ENCODE measurements at regions not wholly inside any gene's neighbourhood (a gene's known extent, or its start where the extent isn't known, plus 50 kb on each side); places are given as distances from the start of the nearest gene placed in this dataset.
"Not testable (repeated sequence)": the region's sequence is repeated elsewhere in the genome, so short reads cannot be mapped to it uniquely, and the experiment has no call there.

- not testable (repeated sequence) for H3K4me1 ChIP-seq (ENCODE audit: control insufficient read depth in 2 of 2, insufficient read depth in 2 of 2, low read length in 2 of 2); H3K27ac ChIP-seq (ENCODE audit: low read depth in 1 of 2, low read length in 1 of 2); H3K4me3 ChIP-seq (ENCODE audit: low read length in 2 of 2); H3K27me3 ChIP-seq (ENCODE audit: control insufficient read depth in 2 of 2, insufficient read depth in 1 of 2, low read length in 1 of 2); H3K36me3 ChIP-seq (ENCODE audit: control insufficient read depth in 2 of 2, insufficient read depth in 2 of 2, low read length in 1 of 2); H3K9me3 ChIP-seq (ENCODE audit: control insufficient read depth in 2 of 2, insufficient read depth in 1 of 2, low read length in 1 of 2)
- WGBS = 93% methylated on average over 8 of the region's 15 CpGs
- peak in 1 of 9 donors; percentile 0 for DNase-seq (ENCODE audit: low read depth in 6 of 9, low spot score in 9 of 9)
Measured at GRCh38 chr10:46773178-46773896, 137.9 kb upstream of the PTPN20 start.

- H3K4me3 ChIP-seq (ENCODE audit: low read length in 2 of 2); H3K27me3 ChIP-seq (ENCODE audit: control insufficient read depth in 2 of 2, insufficient read depth in 1 of 2, low read length in 1 of 2); H3K27ac ChIP-seq (ENCODE audit: low read depth in 1 of 2, low read length in 1 of 2); H3K9me3 ChIP-seq (ENCODE audit: control insufficient read depth in 2 of 2, insufficient read depth in 1 of 2, low read length in 1 of 2); H3K36me3 ChIP-seq (ENCODE audit: control insufficient read depth in 2 of 2, insufficient read depth in 2 of 2, low read length in 1 of 2); H3K4me1 ChIP-seq (ENCODE audit: control insufficient read depth in 2 of 2, insufficient read depth in 2 of 2, low read length in 2 of 2): not testable (repeated sequence)
- 52% methylated on average over 13 of the region's 14 CpGs for WGBS
- peak in 5 of 9 donors; percentile 9 to 62 (median 31) for DNase-seq (ENCODE audit: low read depth in 6 of 9, low spot score in 9 of 9)
Measured at GRCh38 chr10:46773897-46774236, 137.4 kb upstream of the PTPN20 start.

- not testable (repeated sequence) for H3K4me1 ChIP-seq (ENCODE audit: control insufficient read depth in 2 of 2, insufficient read depth in 2 of 2, low read length in 2 of 2); H3K27ac ChIP-seq (ENCODE audit: low read depth in 1 of 2, low read length in 1 of 2); H3K4me3 ChIP-seq (ENCODE audit: low read length in 2 of 2); H3K9me3 ChIP-seq (ENCODE audit: control insufficient read depth in 2 of 2, insufficient read depth in 1 of 2, low read length in 1 of 2); H3K36me3 ChIP-seq (ENCODE audit: control insufficient read depth in 2 of 2, insufficient read depth in 2 of 2, low read length in 1 of 2); H3K27me3 ChIP-seq (ENCODE audit: control insufficient read depth in 2 of 2, insufficient read depth in 1 of 2, low read length in 1 of 2); DNase-seq (ENCODE audit: low read depth in 6 of 9, low spot score in 9 of 9)
- WGBS = 98% methylated on average over 34 of the region's 42 CpGs
Measured at GRCh38 chr10:46774366-46774765, 136.9 kb upstream of the PTPN20 start.

GRCh38 chr10:46774945-46775667 lies 136.1 kb upstream of the PTPN20 start:
- not testable (repeated sequence) for H3K27me3 ChIP-seq (ENCODE audit: control insufficient read depth in 2 of 2, insufficient read depth in 1 of 2, low read length in 1 of 2); H3K9me3 ChIP-seq (ENCODE audit: control insufficient read depth in 2 of 2, insufficient read depth in 1 of 2, low read length in 1 of 2); DNase-seq (ENCODE audit: low read depth in 6 of 9, low spot score in 9 of 9); H3K4me3 ChIP-seq (ENCODE audit: low read length in 2 of 2); H3K36me3 ChIP-seq (ENCODE audit: control insufficient read depth in 2 of 2, insufficient read depth in 2 of 2, low read length in 1 of 2); H3K27ac ChIP-seq (ENCODE audit: low read depth in 1 of 2, low read length in 1 of 2); H3K4me1 ChIP-seq (ENCODE audit: control insufficient read depth in 2 of 2, insufficient read depth in 2 of 2, low read length in 2 of 2)
- WGBS = 99% methylated on average over 32 of the region's 44 CpGs

GRCh38 chr10:46775668-46776059 lies 135.6 kb upstream of the PTPN20 start:
- DNase-seq (ENCODE audit: low read depth in 6 of 9, low spot score in 9 of 9); H3K27ac ChIP-seq (ENCODE audit: low read depth in 1 of 2, low read length in 1 of 2); H3K4me1 ChIP-seq (ENCODE audit: control insufficient read depth in 2 of 2, insufficient read depth in 2 of 2, low read length in 2 of 2); H3K4me3 ChIP-seq (ENCODE audit: low read length in 2 of 2); H3K27me3 ChIP-seq (ENCODE audit: control insufficient read depth in 2 of 2, insufficient read depth in 1 of 2, low read length in 1 of 2); H3K36me3 ChIP-seq (ENCODE audit: control insufficient read depth in 2 of 2, insufficient read depth in 2 of 2, low read length in 1 of 2); H3K9me3 ChIP-seq (ENCODE audit: control insufficient read depth in 2 of 2, insufficient read depth in 1 of 2, low read length in 1 of 2): not testable (repeated sequence)
- WGBS = 99% methylated on average over 16 of the region's 17 CpGs

GRCh38 chr10:46779571-46779970 lies 131.7 kb upstream of the PTPN20 start:
- not testable (repeated sequence) for DNase-seq (ENCODE audit: low read depth in 6 of 9, low spot score in 9 of 9); H3K9me3 ChIP-seq (ENCODE audit: control insufficient read depth in 2 of 2, insufficient read depth in 1 of 2, low read length in 1 of 2); H3K27me3 ChIP-seq (ENCODE audit: control insufficient read depth in 2 of 2, insufficient read depth in 1 of 2, low read length in 1 of 2); H3K27ac ChIP-seq (ENCODE audit: low read depth in 1 of 2, low read length in 1 of 2); H3K4me1 ChIP-seq (ENCODE audit: control insufficient read depth in 2 of 2, insufficient read depth in 2 of 2, low read length in 2 of 2); H3K36me3 ChIP-seq (ENCODE audit: control insufficient read depth in 2 of 2, insufficient read depth in 2 of 2, low read length in 1 of 2); H3K4me3 ChIP-seq (ENCODE audit: low read length in 2 of 2)
- WGBS = 91% methylated on average over 9 of the region's 9 CpGs

- not testable (repeated sequence) for H3K36me3 ChIP-seq (ENCODE audit: control insufficient read depth in 2 of 2, insufficient read depth in 2 of 2, low read length in 1 of 2); H3K9me3 ChIP-seq (ENCODE audit: control insufficient read depth in 2 of 2, insufficient read depth in 1 of 2, low read length in 1 of 2); H3K27ac ChIP-seq (ENCODE audit: low read depth in 1 of 2, low read length in 1 of 2); H3K4me1 ChIP-seq (ENCODE audit: control insufficient read depth in 2 of 2, insufficient read depth in 2 of 2, low read length in 2 of 2); DNase-seq (ENCODE audit: low read depth in 6 of 9, low spot score in 9 of 9); H3K4me3 ChIP-seq (ENCODE audit: low read length in 2 of 2); H3K27me3 ChIP-seq (ENCODE audit: control insufficient read depth in 2 of 2, insufficient read depth in 1 of 2, low read length in 1 of 2)
- 94% methylated on average over 1 of the region's 1 CpG for WGBS
Measured at GRCh38 chr10:46780164-46780563, 131.1 kb upstream of the PTPN20 start.

GRCh38 chr10:46781001-46781400 lies 130.2 kb upstream of the PTPN20 start:
- not testable (repeated sequence) for H3K9me3 ChIP-seq (ENCODE audit: control insufficient read depth in 2 of 2, insufficient read depth in 1 of 2, low read length in 1 of 2); H3K27me3 ChIP-seq (ENCODE audit: control insufficient read depth in 2 of 2, insufficient read depth in 1 of 2, low read length in 1 of 2); H3K4me1 ChIP-seq (ENCODE audit: control insufficient read depth in 2 of 2, insufficient read depth in 2 of 2, low read length in 2 of 2); DNase-seq (ENCODE audit: low read depth in 6 of 9, low spot score in 9 of 9); H3K27ac ChIP-seq (ENCODE audit: low read depth in 1 of 2, low read length in 1 of 2); H3K4me3 ChIP-seq (ENCODE audit: low read length in 2 of 2); H3K36me3 ChIP-seq (ENCODE audit: control insufficient read depth in 2 of 2, insufficient read depth in 2 of 2, low read length in 1 of 2)
- WGBS = 97% methylated on average over 8 of the region's 8 CpGs

GRCh38 chr10:46782001-46782874 lies 129.0 kb upstream of the PTPN20 start:
- H3K4me1 ChIP-seq (ENCODE audit: control insufficient read depth in 2 of 2, insufficient read depth in 2 of 2, low read length in 2 of 2); H3K27ac ChIP-seq (ENCODE audit: low read depth in 1 of 2, low read length in 1 of 2); H3K36me3 ChIP-seq (ENCODE audit: control insufficient read depth in 2 of 2, insufficient read depth in 2 of 2, low read length in 1 of 2); H3K4me3 ChIP-seq (ENCODE audit: low read length in 2 of 2); H3K9me3 ChIP-seq (ENCODE audit: control insufficient read depth in 2 of 2, insufficient read depth in 1 of 2, low read length in 1 of 2); H3K27me3 ChIP-seq (ENCODE audit: control insufficient read depth in 2 of 2, insufficient read depth in 1 of 2, low read length in 1 of 2); DNase-seq (ENCODE audit: low read depth in 6 of 9, low spot score in 9 of 9): not testable (repeated sequence)
- WGBS = 97% methylated on average over 4 of the region's 4 CpGs

All from thymus (tissue), 11 donors.